ENCODE measurements at regions not wholly inside any gene's neighbourhood (a gene's known extent, or its start where the extent isn't known, plus 50 kb on each side); places are given as distances from the start of the nearest gene placed in this dataset.

GRCh38 chr10:130901311-130902165 lies 410.0 kb downstream of the TCERG1L start:
- CTCF ChIA-PET: no interaction called here

GRCh38 chr10:130902471-130902870 lies 409.1 kb downstream of the TCERG1L start:
- CTCF ChIA-PET: no interaction called here
- H3K36me3 Mint-ChIP-seq (ENCODE audit: low read depth): no peaks in the 10 kb centered on the region
- H3K9me3 Mint-ChIP-seq: no peaks in the 10 kb centered on the region
- no peak for DNase-seq
- no peak overlapping the region for H3K27ac Mint-ChIP-seq
- POLR2A ChIA-PET: no interaction called here
- no peak overlapping the region for H3K4me3 Mint-ChIP-seq
- H3K27me3 Mint-ChIP-seq: no peaks in the 10 kb centered on the region
- H3K4me1 Mint-ChIP-seq: no peaks in the 10 kb centered on the region

More at GRCh38 chr10:130901311-130902165, 410.0 kb downstream of the TCERG1L start:
- no peak for DNase-seq
- Mint-ChIP-seq H3K9me3 (no peaks in the 10 kb centered on the region), H3K27ac (no peak overlapping the region), H3K4me1 (no peaks in the 10 kb centered on the region), H3K36me3 (ENCODE audit: low read depth) (no peaks in the 10 kb centered on the region), H3K27me3 (no peaks in the 10 kb centered on the region), H3K4me3 (no peak overlapping the region)
- POLR2A ChIA-PET: no interaction called here

GRCh38 chr10:130902929-130903328 lies 408.6 kb downstream of the TCERG1L start:
- Mint-ChIP-seq H3K27ac (no peak overlapping the region), H3K27me3 (no peaks in the 10 kb centered on the region), H3K4me3 (no peak overlapping the region), H3K4me1 (no peaks in the 10 kb centered on the region), H3K9me3 (no peaks in the 10 kb centered on the region), H3K36me3 (ENCODE audit: low read depth) (no peaks in the 10 kb centered on the region)
- ChIA-PET CTCF (no interaction called here), POLR2A (no interaction called here)
- DNase-seq: no peak

GRCh38 chr10:130904676-130905075 lies 406.8 kb downstream of the TCERG1L start:
- H3K27ac Mint-ChIP-seq: no peak overlapping the region
- H3K9me3 Mint-ChIP-seq: no peaks in the 10 kb centered on the region
- no peak for DNase-seq
- ChIA-PET CTCF (no interaction called here), POLR2A (no interaction called here)
- H3K27me3 Mint-ChIP-seq: no peaks in the 10 kb centered on the region
- H3K4me3 Mint-ChIP-seq: no peak overlapping the region
- no peaks in the 10 kb centered on the region for H3K36me3 Mint-ChIP-seq (ENCODE audit: low read depth)
- H3K4me1 Mint-ChIP-seq: no peaks in the 10 kb centered on the region

GRCh38 chr10:130905386-130905785 lies 406.1 kb downstream of the TCERG1L start:
- Mint-ChIP-seq H3K4me3 (no peak overlapping the region), H3K36me3 (ENCODE audit: low read depth) (no peaks in the 10 kb centered on the region), H3K27ac (no peak overlapping the region), H3K4me1 (no peaks in the 10 kb centered on the region), H3K9me3 (no peaks in the 10 kb centered on the region), H3K27me3 (no peaks in the 10 kb centered on the region)
- ChIA-PET POLR2A (no interaction called here), CTCF (no interaction called here)
- DNase-seq: no peak

GRCh38 chr10:130905921-130906320 lies 405.6 kb downstream of the TCERG1L start:
- no peaks in the 10 kb centered on the region for H3K36me3 Mint-ChIP-seq (ENCODE audit: low read depth)
- H3K4me1 Mint-ChIP-seq: no peaks in the 10 kb centered on the region
- H3K27me3 Mint-ChIP-seq: no peaks in the 10 kb centered on the region
- H3K9me3 Mint-ChIP-seq: peaks cover 2% of the 10 kb centered on the region
- no peak overlapping the region for H3K4me3 Mint-ChIP-seq
- ChIA-PET CTCF (no interaction called here), POLR2A (interaction anchor here (0.5 kb wide), 1 partner anchor 94 kb away, joined by 3 read pairs; no protein-coding TSS in a partner anchor)
- no peak for DNase-seq
- H3K27ac Mint-ChIP-seq: no peak overlapping the region

GRCh38 chr10:130910848-130911247 lies 400.7 kb downstream of the TCERG1L start:
- ChIA-PET CTCF (no interaction called here), POLR2A (no interaction called here)
- Mint-ChIP-seq H3K27me3 (no peaks in the 10 kb centered on the region), H3K9me3 (peaks cover 6% of the 10 kb centered on the region), H3K4me3 (no peak overlapping the region), H3K27ac (no peak overlapping the region), H3K4me1 (no peaks in the 10 kb centered on the region), H3K36me3 (ENCODE audit: low read depth) (no peaks in the 10 kb centered on the region)
- no peak for DNase-seq

- no peaks in the 10 kb centered on the region for H3K4me1 Mint-ChIP-seq
- H3K36me3 Mint-ChIP-seq (ENCODE audit: low read depth): no peaks in the 10 kb centered on the region
- H3K27ac Mint-ChIP-seq: no peak overlapping the region
- H3K4me3 Mint-ChIP-seq: no peak overlapping the region
- peaks cover 6% of the 10 kb centered on the region for H3K9me3 Mint-ChIP-seq
- CTCF ChIA-PET: interaction anchor here (1.1 kb wide), 1 partner anchor 10 kb away, joined by 3 read pairs; no protein-coding TSS in a partner anchor
- no peaks in the 10 kb centered on the region for H3K27me3 Mint-ChIP-seq
- no peak for DNase-seq
- POLR2A ChIA-PET: no interaction called here
Measured at GRCh38 chr10:130913844-130914243, 397.7 kb downstream of the TCERG1L start.

- no peak for DNase-seq
- CTCF ChIA-PET: interaction anchor here (1.1 kb wide), 1 partner anchor 9 kb away, joined by 3 read pairs; no protein-coding TSS in a partner anchor
- Mint-ChIP-seq H3K27me3 (no peaks in the 10 kb centered on the region), H3K27ac (no peak overlapping the region), H3K4me1 (no peaks in the 10 kb centered on the region), H3K9me3 (peaks cover 6% of the 10 kb centered on the region), H3K36me3 (ENCODE audit: low read depth) (no peaks in the 10 kb centered on the region), H3K4me3 (no peak overlapping the region)
- POLR2A ChIA-PET: no interaction called here
Measured at GRCh38 chr10:130914367-130914766, 397.2 kb downstream of the TCERG1L start.

- POLR2A ChIA-PET: no interaction called here
- no peaks in the 10 kb centered on the region for H3K27me3 Mint-ChIP-seq
- H3K4me1 Mint-ChIP-seq: no peaks in the 10 kb centered on the region
- peaks cover 6% of the 10 kb centered on the region for H3K9me3 Mint-ChIP-seq
- H3K36me3 Mint-ChIP-seq (ENCODE audit: low read depth): no peaks in the 10 kb centered on the region
- H3K27ac Mint-ChIP-seq: no peak overlapping the region
- CTCF ChIA-PET: no interaction called here
- DNase-seq: no peak
- H3K4me3 Mint-ChIP-seq: no peak overlapping the region
Measured at GRCh38 chr10:130915065-130915464, 396.5 kb downstream of the TCERG1L start.

GRCh38 chr10:130921461-130921860 lies 390.1 kb downstream of the TCERG1L start:
- Mint-ChIP-seq H3K27ac (no peak overlapping the region), H3K36me3 (ENCODE audit: low read depth) (no peaks in the 10 kb centered on the region), H3K9me3 (no peaks in the 10 kb centered on the region), H3K27me3 (no peaks in the 10 kb centered on the region), H3K4me1 (no peaks in the 10 kb centered on the region), H3K4me3 (no peak overlapping the region)
- POLR2A ChIA-PET: no interaction called here
- DNase-seq: no peak
- CTCF ChIA-PET: no interaction called here

- H3K36me3 Mint-ChIP-seq (ENCODE audit: low read depth): no peaks in the 10 kb centered on the region
- DNase-seq: no peak
- no peaks in the 10 kb centered on the region for H3K9me3 Mint-ChIP-seq
- no peaks in the 10 kb centered on the region for H3K4me1 Mint-ChIP-seq
- no peak overlapping the region for H3K4me3 Mint-ChIP-seq
- no peak overlapping the region for H3K27ac Mint-ChIP-seq
- POLR2A ChIA-PET: no interaction called here
- CTCF ChIA-PET: no interaction called here
- no peaks in the 10 kb centered on the region for H3K27me3 Mint-ChIP-seq
Measured at GRCh38 chr10:130921911-130922440, 389.5 kb downstream of the TCERG1L start.

GRCh38 chr10:130923596-130923995 lies 387.9 kb downstream of the TCERG1L start:
- DNase-seq: no peak
- Mint-ChIP-seq H3K36me3 (ENCODE audit: low read depth) (no peaks in the 10 kb centered on the region), H3K9me3 (no peaks in the 10 kb centered on the region), H3K4me1 (no peaks in the 10 kb centered on the region), H3K27ac (no peak overlapping the region), H3K27me3 (no peaks in the 10 kb centered on the region), H3K4me3 (no peak overlapping the region)
- ChIA-PET POLR2A (interaction anchor here (0.6 kb wide), 1 partner anchor 109 kb away, joined by 3 read pairs; no protein-coding TSS in a partner anchor), CTCF (interaction anchor here (1.3 kb wide), 1 partner anchor 10 kb away, joined by 3 read pairs; no protein-coding TSS in a partner anchor)
